GM23248 (cell line): ENCODE measurements at regions not wholly inside any gene's neighbourhood (a gene's known extent, or its start where the extent isn't known, plus 50 kb on each side); places are given as distances from the start of the nearest gene placed in this dataset.

Source experiments
- DNase-seq: peaks from one replicate; pipeline ENCODE4 v3.0.0-alpha.2; 2015
- H2AFZ ChIP-seq: fragments of 200-600 bp; sonication (generic); 2 replicates; pipeline ENCODE4 v1.6.1; 2016; ENCODE audit warnings: antibody characterized with exemption
- H3F3A ChIP-seq: fragments of 200-600 bp; sonication (generic); 2 replicates; pipeline ENCODE4 v1.6.1; 2016; ENCODE audit warnings: mild to moderate bottlenecking, antibody characterized with exemption, mixed run types; ENCODE audit not compliant: insufficient read depth
- H3K27ac ChIP-seq: fragments of 200-600 bp; sonication (generic); 2 replicates; pipeline ENCODE4 v1.5.1; 2016; ENCODE audit warnings: mild to moderate bottlenecking
- H3K27me3 ChIP-seq: fragments of 200-600 bp; sonication (generic); replicated peaks from 2 replicates; pipeline ENCODE4 v1.6.1; 2016; ENCODE audit warnings: mild to moderate bottlenecking; ENCODE audit not compliant: insufficient read depth
- H3K36me3 ChIP-seq: fragments of 200-600 bp; sonication (generic); 2 replicates; pipeline ENCODE4 v1.6.1; 2016; ENCODE audit warnings: low read depth, mild to moderate bottlenecking
- H3K4me1 ChIP-seq: fragments of 200-600 bp; sonication (generic); 2 replicates; pipeline ENCODE4 v1.6.1; 2016; ENCODE audit warnings: mild to moderate bottlenecking; ENCODE audit not compliant: insufficient read depth
- H3K4me2 ChIP-seq: fragments of 200-600 bp; sonication (generic); one replicate; pipeline ENCODE4 v1.6.1; 2016; ENCODE audit warnings: mild to moderate bottlenecking; ENCODE audit not compliant: unreplicated experiment
- H3K4me3 ChIP-seq: fragments of 200-600 bp; sonication (generic); 2 replicates; pipeline ENCODE4 v1.5.1; 2016; ENCODE audit warnings: mild to moderate bottlenecking
- H3K79me2 ChIP-seq: fragments of 200-600 bp; sonication (generic); 2 replicates; pipeline ENCODE4 v1.6.1; 2016; ENCODE audit warnings: mild to moderate bottlenecking; ENCODE audit not compliant: insufficient read depth
- H3K9ac ChIP-seq: fragments of 200-600 bp; sonication (generic); 2 replicates; pipeline ENCODE4 v1.6.1; 2016; ENCODE audit warnings: mild to moderate bottlenecking
- H3K9me2 ChIP-seq: fragments of 200-600 bp; sonication (generic); 2 replicates; pipeline ENCODE4 v1.6.1; 2016; ENCODE audit warnings: mixed run types, mild to moderate bottlenecking, moderate library complexity; ENCODE audit not compliant: insufficient read depth
- H3K9me3 ChIP-seq: fragments of 200-600 bp; sonication (generic); one replicate; pipeline ENCODE4 v1.6.1; 2017; ENCODE audit warnings: low read depth
- H4K20me1 ChIP-seq: fragments of 200-600 bp; sonication (generic); 2 replicates; pipeline ENCODE4 v1.6.0; 2016; ENCODE audit not compliant: insufficient read depth
- EZH2 ChIP-seq: fragments of 200-600 bp; sonication (generic); IDR thresholded peaks from 2 replicates; pipeline ENCODE4 v1.6.1; 2018; ENCODE audit warnings: antibody characterized with exemption, mild to moderate bottlenecking; ENCODE audit not compliant: insufficient read depth, poor library complexity, severe bottlenecking
- EZH2phosphoT487 ChIP-seq: fragments of 200-600 bp; sonication (generic); IDR thresholded peaks from 2 replicates; pipeline ENCODE4 v1.6.1; 2018; ENCODE audit warnings: antibody characterized with exemption, moderate library complexity, mild to moderate bottlenecking, low read depth; ENCODE audit not compliant: insufficient read depth
- WGBS, 2 experiments: methylation state at CpG; one replicate each; pipeline ENCODE4 v1.1.6; 2015 to 2017; ENCODE audit warnings: low lambda C conversion rate in 2 of 2, low coverage in 1 of 2; ENCODE audit errors: missing lambda C conversion rate in 2 of 2; 5-methylcytosine and 5-hydroxymethylcytosine counted together
- in situ Hi-C: fragments of 300-500 bp; cut with MboI; formaldehyde crosslinking; loops from 2 replicates; pipeline ENCODE4 v1.15.0; 2020

GRCh38 chr3:109809513-109809912 lies 472.2 kb upstream of the DPPA4 start:
- H3F3A ChIP-seq: no peaks in the 10 kb centered on the region; the same call in 1 of the 2 replicates
- H3K4me3 ChIP-seq: no peak overlapping the region
- H3K4me2 ChIP-seq: no peak overlapping the region
- DNase-seq: no peak
- H3K79me2 ChIP-seq: no peaks in the 10 kb centered on the region
- H3K9ac ChIP-seq: no peak overlapping the region
- in situ Hi-C loops: no loop called here
- no peaks in the 10 kb centered on the region for H3K9me2 ChIP-seq
- H4K20me1 ChIP-seq: no peaks in the 10 kb centered on the region
- H3K9me3 ChIP-seq: no peaks in the 10 kb centered on the region
- no peaks in the 10 kb centered on the region for H3K4me1 ChIP-seq
- no peak overlapping the region for H3K27ac ChIP-seq
- WGBS, 2 experiments: 75 to 79% methylated on average over 3 of the region's 3 CpGs
- no peak overlapping the region for H2AFZ ChIP-seq
- no peaks in the 10 kb centered on the region for H3K27me3 ChIP-seq
- no peaks in the 10 kb centered on the region for H3K36me3 ChIP-seq
- no peak for TF ChIP-seq EZH2phosphoT487
- TF ChIP-seq EZH2: no peak

DNA sequence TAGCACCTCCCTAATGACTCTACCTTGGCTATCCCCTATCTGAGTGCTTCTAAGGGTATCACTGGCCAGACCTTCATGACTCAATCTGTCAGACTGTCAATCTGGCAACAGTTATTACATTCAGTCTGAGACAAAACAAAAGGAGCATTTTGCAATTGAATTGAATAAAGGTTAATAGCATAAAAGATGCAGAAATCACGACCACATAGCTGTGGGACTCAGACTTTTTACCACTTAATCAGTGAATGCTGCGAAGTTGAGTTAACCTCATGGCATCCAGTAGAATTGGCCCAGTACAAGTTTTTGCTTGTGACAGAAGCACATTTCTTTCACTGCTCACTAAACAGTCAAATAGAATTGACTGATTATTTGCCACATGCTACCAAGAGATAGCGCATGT lies 480.7 kb upstream of the DPPA4 start:
- H3K9me3 ChIP-seq: no peaks in the 10 kb centered on the region
- H4K20me1 ChIP-seq: no peaks in the 10 kb centered on the region
- no peaks in the 10 kb centered on the region for H3F3A ChIP-seq
- no peaks in the 10 kb centered on the region for H3K9me2 ChIP-seq
- H3K79me2 ChIP-seq: no peaks in the 10 kb centered on the region
- in situ Hi-C loops: no loop called here
- no peaks in the 10 kb centered on the region for H3K4me1 ChIP-seq
- H3K36me3 ChIP-seq: no peaks in the 10 kb centered on the region
- TF ChIP-seq EZH2: no peak
- TF ChIP-seq EZH2phosphoT487: no peak
- no peak overlapping the region for H3K4me2 ChIP-seq
- H3K27ac ChIP-seq: no peak overlapping the region
- H2AFZ ChIP-seq: no peak overlapping the region
- no peak for DNase-seq
- 16 to 26% methylated on average over 3 of the region's 3 CpGs for WGBS, 2 experiments
- no peaks in the 10 kb centered on the region for H3K27me3 ChIP-seq
- H3K4me3 ChIP-seq: no peak overlapping the region
- H3K9ac ChIP-seq: no peak overlapping the region

DNA sequence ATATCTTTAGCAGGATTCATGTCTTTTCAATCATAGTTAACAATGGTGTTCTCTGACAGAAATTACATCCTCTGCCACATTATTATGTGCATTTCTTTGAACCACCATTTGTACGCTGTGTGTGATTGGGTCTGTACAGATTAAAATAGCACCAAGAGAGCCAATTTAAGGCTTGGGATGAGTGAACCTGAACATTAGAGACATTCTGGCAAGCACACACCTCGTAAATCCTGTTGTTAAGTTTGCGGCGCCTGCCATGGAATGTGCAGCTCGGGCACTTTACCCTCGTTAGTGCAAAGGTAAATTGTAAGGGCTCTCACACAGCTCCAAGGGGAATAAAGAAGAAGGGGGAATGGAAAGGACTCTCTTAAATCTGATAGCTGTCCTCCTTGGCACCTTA lies 482.4 kb upstream of the DPPA4 start:
- Histone ChIP-seq H3K27ac (no peak overlapping the region), H4K20me1 (no peaks in the 10 kb centered on the region), H3K9me3 (no peaks in the 10 kb centered on the region), H3K4me2 (no peak overlapping the region), H3K4me3 (no peak overlapping the region), H3K79me2 (no peaks in the 10 kb centered on the region), H3K9ac (no peak overlapping the region), H2AFZ (peak overlapping the region; percentile 34; the same call in 1 of the 2 replicates), H3K27me3 (no peaks in the 10 kb centered on the region), H3K4me1 (no peaks in the 10 kb centered on the region), H3K9me2 (no peaks in the 10 kb centered on the region), H3F3A (no peaks in the 10 kb centered on the region), H3K36me3 (no peaks in the 10 kb centered on the region)
- in situ Hi-C loops: no loop called here
- TF ChIP-seq EZH2 (no peak), EZH2phosphoT487 (no peak)
- no peak for DNase-seq
- WGBS, 2 experiments: 15 to 19% methylated on average over 6 of the region's 6 CpGs

GRCh38 chr3:109825971-109826810 lies 488.8 kb upstream of the DPPA4 start:
- Histone ChIP-seq H3K27ac (no peak overlapping the region), H3K4me2 (no peak overlapping the region), H3K9me2 (no peaks in the 10 kb centered on the region), H3K79me2 (no peaks in the 10 kb centered on the region), H3K9ac (no peak overlapping the region), H3K4me3 (no peak overlapping the region), H4K20me1 (no peaks in the 10 kb centered on the region), H2AFZ (no peak overlapping the region), H3F3A (no peaks in the 10 kb centered on the region), H3K4me1 (no peaks in the 10 kb centered on the region), H3K36me3 (no peaks in the 10 kb centered on the region), H3K9me3 (no peaks in the 10 kb centered on the region), H3K27me3 (no peaks in the 10 kb centered on the region)
- TF ChIP-seq EZH2phosphoT487 (no peak), EZH2 (no peak)
- WGBS, 2 experiments: 36 to 45% methylated on average over 7 of the region's 7 CpGs
- DNase-seq: no peak
- in situ Hi-C loops: no loop called here
